NCI-H1436 treated with DMSO at 0.1 percent for 48 hours (cell line): ENCODE measurements at regions not wholly inside any gene's neighbourhood (a gene's known extent, or its start where the extent isn't known, plus 50 kb on each side); places are given as distances from the start of the nearest gene placed in this dataset.
"Not testable (repeated sequence)": the region's sequence is repeated elsewhere in the genome, so short reads cannot be mapped to it uniquely, and the experiment has no call there.

ENCODE experiments used
- DNase-seq: peaks from one replicate; lab custom pipeline; 2025; lab: John Stamatoyannopoulos, UW

- no peak for DNase-seq
Observed at GRCh38 chr22:45061332-45061731, 51.5 kb upstream of the PHF21B start.

- DNase-seq = no peak
Observed at GRCh38 chr22:45064313-45065278, 54.8 kb upstream of the PHF21B start.

DNA sequence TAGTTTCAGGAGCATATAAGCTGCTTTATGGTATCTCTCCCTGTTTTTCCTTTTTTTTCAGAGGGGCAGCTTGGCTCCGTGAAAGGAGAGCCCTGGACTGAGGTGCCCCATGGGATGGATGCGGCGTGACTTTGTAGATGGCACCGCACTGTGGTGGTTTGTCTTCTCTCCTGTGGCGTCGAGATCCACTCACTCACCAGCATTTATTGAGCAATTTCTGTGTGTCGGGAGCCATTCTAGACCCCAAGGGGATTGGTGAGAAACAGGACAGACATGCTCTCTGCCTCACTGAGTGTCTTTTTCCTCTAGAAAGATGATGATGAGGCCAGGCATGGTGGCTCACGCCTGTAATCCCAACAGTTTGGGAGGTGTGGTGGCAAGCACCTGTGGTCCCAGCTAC lies 55.9 kb upstream of the PHF21B start:
- DNase-seq = no peak

DNA sequence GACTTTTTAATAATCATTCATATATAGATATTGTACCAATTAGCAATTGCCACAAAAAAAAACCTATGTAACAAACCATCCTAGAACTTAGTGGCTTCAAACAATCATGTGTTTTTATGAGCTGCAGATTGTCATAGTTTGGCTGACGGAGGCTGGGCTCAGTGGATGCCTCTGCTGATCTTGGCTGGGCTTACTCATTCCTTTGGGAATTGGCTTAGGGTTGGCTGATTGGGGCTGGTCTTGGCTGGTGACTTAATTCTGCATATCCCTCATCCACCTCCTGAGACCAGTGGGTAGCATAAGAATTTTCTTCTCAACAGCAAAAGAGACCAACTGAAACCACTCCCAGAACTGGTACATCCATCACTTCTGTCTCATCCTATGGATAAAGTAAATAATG lies 57.9 kb upstream of the PHF21B start:
- DNase-seq = no peak

- DNase-seq = no peak
Observed at GRCh38 chr22:45069925-45070324, 60.1 kb upstream of the PHF21B start.

- DNase-seq = no peak
Observed at GRCh38 chr22:45071618-45072017, 61.8 kb upstream of the PHF21B start.

DNA sequence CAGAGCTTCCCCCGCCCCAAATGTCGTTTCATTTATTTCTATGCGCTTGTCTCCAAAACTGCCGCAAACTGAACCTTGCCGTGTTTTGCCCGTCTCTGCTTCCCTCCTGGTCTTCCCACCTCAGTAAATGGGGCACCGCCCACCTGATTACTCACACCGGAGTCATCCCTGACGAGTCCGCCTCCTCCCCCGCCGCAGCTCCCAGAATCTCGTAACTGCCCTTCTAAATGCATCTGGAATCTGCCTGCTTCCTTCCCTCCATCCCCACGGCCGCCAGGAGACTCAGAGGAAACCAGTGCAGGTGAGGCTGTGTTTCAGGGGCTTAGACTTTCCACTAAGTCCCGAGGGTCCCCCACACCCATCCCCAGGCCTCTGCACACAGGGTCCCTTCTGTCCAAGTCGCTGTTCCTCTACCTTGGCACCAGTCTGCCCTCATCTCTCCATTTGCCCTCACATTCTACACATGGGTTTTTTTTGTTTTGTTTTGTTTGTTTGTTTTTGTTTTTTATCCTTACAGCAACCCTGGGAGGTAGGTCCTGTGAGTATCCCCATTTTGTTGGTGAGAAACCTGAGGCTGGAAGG lies 62.6 kb upstream of the PHF21B start:
- DNase-seq = no peak

DNA sequence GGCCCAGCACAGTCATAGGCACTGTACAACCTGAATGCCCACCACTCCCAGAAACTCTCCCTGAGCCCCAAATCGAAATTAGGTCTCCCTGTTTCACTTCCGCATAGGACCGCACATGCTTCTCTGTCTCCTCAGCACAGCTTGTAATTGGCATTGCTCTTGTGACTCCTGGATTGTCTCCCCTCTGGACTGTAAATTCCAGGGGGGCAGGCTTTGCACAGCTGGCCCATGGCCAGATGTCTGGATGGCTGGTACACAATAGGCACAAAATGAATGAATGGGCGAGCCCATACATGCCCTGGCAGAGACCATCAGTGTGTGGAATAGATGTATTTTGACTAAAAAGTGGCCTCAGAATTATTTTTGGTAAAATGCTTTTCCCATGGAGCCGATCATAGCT lies 63.3 kb upstream of the PHF21B start:
- DNase-seq = no peak

GRCh38 chr22:45077286-45077685 lies 67.5 kb upstream of the PHF21B start:
- DNase-seq = no peak

DNA sequence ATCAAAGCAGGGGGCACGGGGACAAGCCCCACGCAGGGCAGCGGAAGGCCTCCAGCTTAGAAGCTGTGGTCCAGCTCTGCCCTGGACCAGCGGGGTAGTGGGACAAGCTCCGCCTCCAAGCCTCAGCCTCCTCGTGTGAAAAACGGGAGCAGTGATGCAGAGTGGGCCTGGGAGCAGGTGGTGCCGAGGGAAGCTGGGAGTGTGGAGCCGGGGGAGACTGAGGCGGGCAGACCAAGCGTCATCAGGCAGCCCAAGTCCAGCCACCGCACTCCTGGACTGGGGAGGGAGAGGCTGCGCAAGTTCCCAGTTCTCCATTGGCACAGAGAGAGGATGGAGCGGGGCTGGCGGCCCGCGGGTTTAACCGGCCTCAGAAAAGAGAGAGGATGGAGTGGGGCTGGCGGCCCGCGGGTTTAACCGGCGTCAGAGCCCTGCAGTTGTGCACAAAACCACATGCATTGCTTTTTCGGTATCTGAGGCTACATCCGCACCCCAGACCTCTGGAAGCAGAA lies 68.1 kb upstream of the PHF21B start:
- DNase-seq = no peak

DNA sequence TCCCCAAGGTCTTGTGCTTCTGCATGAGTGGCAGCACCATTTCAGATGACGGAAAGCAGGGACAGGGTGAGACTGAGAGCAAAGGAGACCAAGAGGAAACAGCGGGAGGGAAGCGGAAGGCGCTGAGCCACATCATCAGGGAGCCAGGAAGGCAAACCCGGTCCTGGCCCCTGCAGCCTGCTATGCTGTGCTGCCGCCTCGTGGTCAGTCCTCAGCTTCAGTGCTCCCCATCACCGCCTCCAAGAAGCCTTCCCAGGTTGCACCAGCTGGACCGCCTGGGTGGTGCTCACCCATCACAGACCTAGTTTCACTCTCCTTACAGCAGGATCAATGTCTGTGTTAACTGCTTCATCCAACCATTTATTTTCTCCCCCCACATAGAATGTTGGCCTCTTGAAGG lies 73.0 kb upstream of the PHF21B start:
- DNase-seq = no peak

DNA sequence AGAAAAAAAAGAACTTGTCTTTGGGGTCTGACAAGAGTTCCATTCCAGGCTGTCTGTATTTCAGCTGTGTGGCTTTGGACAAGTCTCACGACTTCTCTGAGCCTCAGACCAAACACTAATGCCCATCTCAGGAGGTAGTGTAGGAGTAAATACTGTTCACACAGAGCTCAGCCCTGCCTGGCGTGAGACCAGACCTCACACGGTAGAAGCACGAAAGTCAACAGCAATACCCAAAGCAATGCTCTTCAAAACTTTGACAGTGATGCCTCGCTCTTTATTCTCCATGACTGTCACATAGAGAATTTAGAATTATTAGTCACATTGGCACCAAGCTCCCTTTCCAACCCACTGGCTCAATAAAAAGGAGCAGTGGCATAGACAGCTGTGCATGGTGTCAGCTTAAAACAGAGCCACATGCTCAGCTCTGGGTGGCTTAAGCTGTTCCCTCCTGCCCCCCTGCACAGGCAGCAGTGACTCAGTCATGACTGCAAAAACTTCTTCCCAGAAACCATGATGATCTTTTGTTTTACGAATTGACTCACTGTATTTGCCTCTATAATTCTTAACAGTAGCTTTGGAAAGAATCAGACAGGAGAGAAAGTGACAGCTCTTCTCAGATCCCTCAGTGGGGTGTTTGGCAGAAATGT lies 74.0 kb upstream of the PHF21B start:
- no peak for DNase-seq

- no peak for DNase-seq
Observed at GRCh38 chr22:45084400-45084920, 74.7 kb upstream of the PHF21B start.

DNA sequence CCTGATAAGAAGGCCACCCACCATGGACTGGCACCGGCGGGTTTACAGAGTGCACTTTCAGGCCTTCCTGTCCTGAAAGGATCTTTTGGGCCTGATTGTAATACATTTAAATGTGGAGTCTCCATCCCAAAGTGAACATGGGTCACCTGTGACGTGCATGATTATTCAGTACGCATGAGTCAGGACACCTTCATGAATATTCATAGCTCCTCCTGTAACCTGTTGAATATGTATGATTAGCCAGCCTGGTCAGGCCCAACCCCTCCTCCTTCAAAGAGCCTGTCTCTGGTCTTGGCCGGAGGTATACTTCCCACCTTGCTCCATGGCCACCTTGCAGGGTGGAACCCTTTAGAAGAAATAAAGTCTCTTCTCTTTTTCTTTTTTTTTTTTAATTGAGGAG lies 75.9 kb upstream of the NUP50 start:
- no peak for DNase-seq

DNA sequence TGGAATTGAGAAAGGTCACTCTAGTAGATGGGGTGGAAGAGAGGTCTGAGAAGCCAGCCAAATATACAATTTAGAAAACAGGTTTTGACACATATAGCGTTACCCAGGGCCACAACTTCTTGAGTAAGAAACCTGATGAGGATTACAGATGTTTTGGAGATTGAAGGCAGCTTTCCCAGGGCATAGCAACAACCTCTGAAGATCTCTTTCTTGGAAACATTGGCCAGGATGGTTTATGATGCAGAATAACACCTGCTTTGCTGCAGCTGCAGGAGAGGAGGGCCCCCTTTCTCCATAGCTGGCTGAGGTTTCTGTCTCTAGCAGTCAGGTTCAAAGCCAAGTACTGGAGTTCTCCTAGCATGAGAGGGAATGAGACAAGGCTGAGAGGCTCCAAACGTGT lies 75.1 kb upstream of the NUP50 start:
- no peak for DNase-seq

DNA sequence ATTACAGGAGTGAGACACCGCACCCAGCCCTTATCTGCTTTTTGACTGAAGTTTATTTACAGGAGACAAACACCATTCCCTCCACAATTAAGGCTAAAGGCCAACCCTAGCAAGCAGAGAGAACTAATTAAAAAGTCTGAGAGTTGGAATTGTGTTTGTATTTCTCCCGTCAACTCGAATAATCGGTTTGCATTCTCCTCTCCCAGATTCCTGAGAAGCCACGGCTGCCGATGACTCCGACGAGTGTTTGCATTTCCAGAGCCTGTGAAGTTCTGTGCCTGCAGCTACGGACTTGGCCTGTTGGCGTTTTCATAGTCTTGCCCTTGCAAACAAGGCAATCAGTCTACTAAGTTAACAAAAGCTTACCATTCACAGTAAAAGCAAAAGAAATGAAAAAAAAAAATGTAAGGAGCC lies 73.2 kb upstream of the NUP50 start:
- no peak for DNase-seq

DNA sequence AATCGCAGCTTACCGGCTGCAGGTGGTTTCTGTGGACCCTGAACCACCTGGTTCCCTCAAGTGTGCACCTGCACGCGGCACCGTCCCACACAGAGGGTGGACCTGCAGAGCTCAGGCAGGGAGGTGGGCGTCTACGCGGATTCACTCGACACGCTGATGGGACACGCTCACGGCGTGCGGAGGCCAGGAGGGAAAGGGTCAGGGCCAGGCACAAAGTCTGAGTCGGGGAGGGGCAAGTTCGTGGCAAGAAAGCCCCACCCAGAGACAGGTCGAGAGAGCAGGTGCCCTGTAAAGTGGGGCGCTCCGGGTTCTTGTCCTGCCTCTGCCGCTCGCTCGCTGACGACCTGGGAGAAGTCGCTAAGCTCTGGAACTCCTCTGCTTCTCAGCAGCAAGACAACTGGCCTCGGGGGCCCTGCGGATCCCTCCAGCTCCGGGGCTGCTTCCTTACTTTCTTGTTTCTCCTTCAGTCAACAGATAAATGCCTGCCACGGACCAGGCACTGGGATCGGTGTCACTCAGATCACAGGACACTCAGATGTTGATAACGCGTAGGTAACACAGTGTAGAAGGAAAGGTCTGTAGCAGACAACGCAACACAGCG lies 72.4 kb upstream of the NUP50 start:
- no peak for DNase-seq

DNA sequence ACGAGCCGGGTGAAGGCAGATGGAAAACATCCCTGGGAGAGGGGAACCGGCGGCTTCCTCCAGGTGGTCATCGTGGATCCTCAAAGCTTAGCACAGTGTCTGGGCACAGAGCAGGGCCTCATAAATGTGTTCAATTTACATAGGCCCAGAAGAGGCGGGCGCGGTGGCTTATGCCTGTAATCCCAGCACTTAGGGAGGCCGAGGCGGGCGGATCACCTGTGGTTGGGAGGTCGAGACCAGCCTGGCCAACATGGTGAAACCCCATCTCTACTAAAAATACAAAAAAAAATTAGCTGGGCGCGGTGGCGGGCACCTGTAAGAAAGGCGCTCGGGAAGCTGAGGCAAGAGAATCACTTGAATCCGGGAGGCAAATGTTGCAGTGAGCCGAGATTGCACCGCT lies 71.8 kb upstream of the NUP50 start:
- not testable (repeated sequence) for DNase-seq

GRCh38 chr22:45092644-45093043 lies 71.1 kb upstream of the NUP50 start:
- DNase-seq = no peak

GRCh38 chr22:45093609-45094008 lies 70.1 kb upstream of the NUP50 start:
- DNase-seq = no peak

- no peak for DNase-seq
Observed at GRCh38 chr22:45094081-45094720, 69.5 kb upstream of the NUP50 start.

DNA sequence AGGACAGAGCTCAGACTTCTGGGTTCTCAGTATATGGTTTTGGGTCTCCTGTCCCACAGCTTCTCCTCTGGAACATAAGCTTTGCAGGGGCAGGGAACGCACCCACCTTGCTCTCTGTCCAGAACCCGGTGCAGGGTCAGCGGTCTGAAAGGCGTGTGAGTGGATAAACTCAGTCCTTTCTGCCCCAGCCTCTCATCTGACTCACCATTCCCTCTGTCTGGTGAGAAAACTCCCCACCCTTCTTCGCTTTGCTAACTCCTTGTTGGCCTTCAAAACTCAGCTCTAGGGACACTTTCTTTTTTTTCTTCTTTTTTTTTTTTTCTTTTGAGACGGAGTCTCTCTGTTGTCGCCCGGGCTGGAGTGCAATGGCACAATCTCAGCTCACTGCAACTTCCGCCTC lies 68.9 kb upstream of the NUP50 start:
- no peak for DNase-seq
